Sciatic nerve (tissue), 2 donors: ENCODE measurements at regions not wholly inside any gene's neighbourhood (a gene's known extent, or its start where the extent isn't known, plus 50 kb on each side); places are given as distances from the start of the nearest gene placed in this dataset.
"Not testable (repeated sequence)": the region's sequence is repeated elsewhere in the genome, so short reads cannot be mapped to it uniquely, and the experiment has no call there.

ENCODE experiments used
- ATAC-seq: fragments of 200-7000 bp; cut with Tn5 transposase; one replicate; pipeline ENCODE4 v1.9.1; 2020; ENCODE audit warnings: mild to moderate bottlenecking, moderate library complexity
- DNase-seq: peaks from one replicate; pipeline ENCODE4 v3.0.0-alpha.2; 2020; ENCODE audit warnings: low spot score
- intact Hi-C: fragments of 100-400 bp; cut with DNase I; formaldehyde crosslinking; loops from one replicate; pipeline ENCODE4 v1.14.2; 2022
- donor health status: DM: no; HTN: no; CAD: no.
- donor health status: DM: no; HTN: no; CAD: no.

GRCh38 chr18:35817604-35818352, 154.7 kb upstream of the RMP24 start:
- DNase-seq (no peak), ATAC-seq (no peak)
- intact Hi-C loops, result no loop called here

GRCh38 chr18:35818353-35818667, 154.2 kb upstream of the RMP24 start:
- ATAC-seq (no peak), DNase-seq (no peak)
- intact Hi-C loops, result no loop called here

DNA sequence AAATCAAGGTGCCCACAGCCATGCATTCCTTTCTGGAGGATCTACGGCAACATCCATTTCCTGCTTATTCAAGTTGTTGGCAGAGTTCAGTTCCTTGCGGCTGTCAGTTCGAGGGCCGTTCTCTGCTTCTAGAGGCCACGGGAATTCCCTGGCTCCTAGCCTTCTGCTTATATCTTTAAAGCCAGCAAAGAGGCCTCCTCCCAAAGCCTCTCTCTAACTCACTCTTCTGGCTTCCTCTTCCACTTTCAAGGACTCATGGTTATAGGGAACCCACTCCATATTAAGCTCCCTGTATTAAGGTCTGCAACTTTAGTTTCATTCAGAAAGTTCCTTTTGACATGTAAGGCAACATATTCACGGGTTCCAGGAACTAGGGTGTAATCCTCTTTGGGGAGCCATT, 150.1 kb upstream of the RMP24 start:
- ATAC-seq (no peak), DNase-seq (no peak)
- intact Hi-C loops, result no loop called here

GRCh38 chr18:35826477-35826876, 146.0 kb upstream of the RMP24 start:
- ATAC-seq, result no peak
- intact Hi-C loops, result no loop called here

GRCh38 chr18:35827275-35827902, 145.1 kb upstream of the RMP24 start:
- DNase-seq, result no peak

More at GRCh38 chr18:35826477-35826876, 146.0 kb upstream of the RMP24 start:
- DNase-seq, result no peak

GRCh38 chr18:35827903-35828275, 144.6 kb upstream of the RMP24 start:
- no peak for DNase-seq
- intact Hi-C loops, result no loop called here
- no peak for ATAC-seq

More at GRCh38 chr18:35827275-35827902, 145.1 kb upstream of the RMP24 start:
- intact Hi-C loops, result no loop called here
- ATAC-seq, result no peak

GRCh38 chr18:35828591-35828990, 143.9 kb upstream of the RMP24 start:
- ATAC-seq (no peak), DNase-seq (no peak)
- intact Hi-C loops, result no loop called here

DNA sequence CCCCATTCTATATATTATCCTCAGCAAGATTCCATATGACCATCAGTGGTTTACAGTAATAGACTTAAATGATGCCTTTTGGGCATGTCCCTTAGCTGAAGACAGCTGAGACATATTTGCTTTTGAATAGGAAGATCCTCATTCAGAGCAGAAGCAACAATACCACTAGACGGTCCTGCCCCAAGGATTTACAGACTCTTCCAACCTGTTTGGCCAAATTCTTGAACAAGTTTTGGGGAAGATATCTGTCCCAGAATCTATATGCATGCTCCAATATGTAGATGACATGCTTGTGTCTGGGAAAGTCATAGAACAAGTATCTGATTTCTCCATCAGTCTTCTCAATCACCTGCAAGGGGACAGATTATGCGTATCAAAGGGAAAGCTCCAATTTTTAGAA, 137.1 kb upstream of the RMP24 start:
- no peak for ATAC-seq

GRCh38 chr18:35835833-35836232, 136.6 kb upstream of the RMP24 start:
- DNase-seq, result no peak
- ATAC-seq, result no peak
- intact Hi-C loops, result no loop called here

More for the DNA sequence above, 137.1 kb upstream of the RMP24 start:
- intact Hi-C loops, result no loop called here
- DNase-seq, result no peak

DNA sequence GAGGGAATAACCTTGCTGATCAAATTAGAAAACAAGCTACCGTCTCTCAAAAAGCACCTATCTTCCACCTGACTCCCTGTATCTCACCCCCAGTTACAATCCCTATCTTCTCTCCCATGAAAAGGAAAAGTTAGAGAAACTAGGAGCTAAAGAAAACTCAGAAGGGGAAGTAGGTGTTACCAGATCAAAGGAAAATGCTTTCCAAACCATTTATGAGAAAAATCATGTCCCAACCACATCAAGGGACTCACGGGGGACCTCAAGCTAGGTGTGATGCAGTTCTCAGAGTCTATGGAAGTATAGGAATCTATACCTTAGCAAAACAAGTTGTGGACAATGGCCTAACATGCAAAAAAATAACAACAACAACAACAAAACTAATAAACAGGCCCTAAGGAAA, 135.5 kb upstream of the RMP24 start:
- DNase-seq (no peak), ATAC-seq (no peak)
- intact Hi-C loops, result no loop called here

- intact Hi-C loops, result no loop called here
- no peak for DNase-seq
- ATAC-seq, result no peak
Observed at GRCh38 chr18:35837922-35838496, 134.5 kb upstream of the RMP24 start.

DNA sequence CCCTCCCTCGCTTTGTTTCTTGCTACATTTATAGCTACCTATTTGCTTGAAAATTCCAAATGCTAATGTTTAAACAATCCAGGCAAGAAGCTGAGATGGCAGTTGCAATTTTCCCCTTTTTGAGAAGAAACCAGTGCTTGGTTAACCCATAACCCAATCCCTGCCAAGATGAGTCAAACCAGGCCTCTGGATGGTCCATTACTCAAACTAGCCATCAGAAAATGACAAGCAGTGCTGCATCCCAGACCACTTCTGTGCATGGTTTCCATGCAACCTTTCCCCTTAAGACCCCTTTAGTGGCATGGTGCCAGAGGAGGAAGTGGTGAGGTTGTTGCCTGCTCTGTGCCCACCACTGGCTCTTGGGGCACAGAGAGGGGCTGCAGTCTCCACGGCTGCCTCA, 131.2 kb upstream of the RMP24 start:
- intact Hi-C loops, result no loop called here
- no peak for ATAC-seq
- no peak for DNase-seq

DNA sequence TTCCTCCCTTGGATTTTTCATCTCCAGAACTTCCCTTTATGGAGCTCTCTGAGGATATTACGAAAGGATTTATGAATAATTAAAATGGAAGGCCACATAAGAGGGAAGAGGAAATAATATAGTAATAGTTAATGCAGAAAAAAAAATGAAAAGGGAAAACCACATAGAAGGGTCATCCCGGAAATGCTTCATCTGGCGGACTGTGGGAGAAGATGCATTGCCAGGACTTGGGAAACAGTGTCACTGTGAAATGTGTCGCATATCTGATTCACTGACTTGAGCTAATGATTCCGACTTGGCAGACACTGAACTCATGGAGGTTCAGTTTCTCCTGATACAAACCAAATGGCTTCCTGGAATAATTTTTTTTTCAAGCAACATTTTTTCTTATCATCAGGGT, 129.9 kb upstream of the RMP24 start:
- ATAC-seq, result no peak
- DNase-seq, result no peak
- intact Hi-C loops, result no loop called here

DNA sequence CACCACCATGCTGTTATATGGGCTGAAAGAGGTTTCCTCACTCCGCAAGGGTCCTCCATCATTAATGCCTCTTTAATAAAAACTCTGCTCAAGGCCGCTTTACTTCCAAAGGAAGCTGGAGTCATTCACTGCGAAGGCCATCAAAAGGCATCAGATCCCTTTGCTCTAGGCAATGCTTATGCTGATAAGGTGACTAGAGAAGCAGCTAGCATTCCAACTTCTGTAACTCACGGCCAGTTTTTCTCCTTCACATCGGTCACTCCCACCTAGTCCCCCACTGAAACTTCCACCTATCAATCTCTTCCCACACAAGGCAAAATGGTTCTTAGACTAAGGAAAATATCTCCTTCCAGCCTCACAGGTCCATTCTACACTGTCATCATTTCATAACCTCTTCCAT, 124.2 kb upstream of the RMP24 start:
- ATAC-seq, DNase-seq, intact Hi-C loops: not testable (repeated sequence)

DNA sequence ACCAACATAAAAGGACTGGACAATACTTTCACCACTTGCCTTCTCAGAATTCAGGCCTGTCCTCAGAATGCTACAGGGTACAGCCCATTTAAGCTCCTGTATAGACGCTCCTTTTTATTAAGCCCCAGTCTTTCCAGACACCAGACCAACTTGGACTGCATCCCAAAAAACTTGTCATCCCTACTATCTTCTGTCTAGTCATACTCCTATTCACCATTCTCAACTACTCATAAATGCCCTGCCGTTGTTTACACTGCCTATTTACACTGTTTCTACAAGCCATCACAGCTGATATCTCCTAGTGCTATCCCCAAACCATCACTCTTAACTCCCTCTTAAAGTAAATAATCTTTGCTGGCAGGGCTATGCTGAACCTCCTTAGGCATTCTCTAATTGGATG, 123.2 kb upstream of the RMP24 start:
- ATAC-seq, intact Hi-C loops, DNase-seq: not testable (repeated sequence)

DNA sequence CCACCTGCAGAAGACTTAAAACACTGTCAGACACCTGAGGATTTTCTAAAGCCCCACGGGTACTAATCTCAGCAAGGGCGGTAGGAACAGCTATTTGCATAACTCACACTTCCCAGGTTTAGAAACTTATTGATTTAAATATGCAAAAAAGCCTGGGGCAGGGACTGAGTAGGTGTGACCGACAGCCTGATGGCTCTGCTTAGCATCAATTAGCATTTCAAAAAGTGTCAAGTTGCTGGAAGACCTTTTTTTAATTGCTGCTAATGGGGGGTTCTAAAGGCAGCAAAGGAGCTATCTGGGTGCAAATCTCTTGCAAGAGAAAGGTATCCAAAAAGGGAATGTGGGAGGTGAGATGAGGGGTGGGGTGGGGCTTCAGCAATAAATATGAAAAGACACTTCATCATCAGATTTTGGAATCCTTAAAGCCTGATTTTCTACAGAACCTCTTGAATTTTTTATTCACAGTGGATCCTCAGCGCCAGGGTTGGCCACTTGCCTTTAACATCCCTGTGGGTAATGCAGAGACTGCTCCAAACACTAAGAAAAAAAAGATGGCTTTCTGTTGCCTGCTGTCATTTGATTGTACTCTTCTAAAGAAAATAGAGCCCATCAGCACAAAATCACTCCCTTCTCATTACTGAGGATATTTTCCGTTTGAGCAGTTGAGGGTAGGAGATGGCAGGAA, 121.1 kb upstream of the RMP24 start:
- no peak for ATAC-seq
- DNase-seq, result no peak
- intact Hi-C loops, result no loop called here

GRCh38 chr18:35852786-35853185, 119.7 kb upstream of the RMP24 start:
- DNase-seq (no peak), ATAC-seq (no peak)
- intact Hi-C loops, result no loop called here

DNA sequence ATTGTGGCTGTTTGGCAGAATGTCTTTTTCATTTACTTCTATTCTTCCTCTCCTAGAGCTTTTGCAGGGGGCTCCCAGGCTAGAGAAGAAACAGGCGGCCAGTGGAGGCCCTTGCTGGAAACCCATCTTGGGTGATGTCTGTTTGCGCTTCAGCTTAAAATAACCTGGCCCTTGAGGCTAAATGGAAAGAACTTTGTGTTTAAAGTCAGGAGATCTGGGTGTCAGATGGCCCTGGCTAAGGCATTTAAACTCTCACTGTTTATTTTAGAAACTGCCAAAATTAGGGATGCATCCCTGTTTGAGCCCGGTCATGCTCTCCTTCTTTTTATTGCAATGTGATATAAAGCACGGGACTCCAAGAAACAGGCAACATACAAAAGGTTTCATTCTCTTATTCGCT, 118.4 kb upstream of the RMP24 start:
- intact Hi-C loops, result no loop called here
- no peak for DNase-seq
- ATAC-seq, result no peak

DNA sequence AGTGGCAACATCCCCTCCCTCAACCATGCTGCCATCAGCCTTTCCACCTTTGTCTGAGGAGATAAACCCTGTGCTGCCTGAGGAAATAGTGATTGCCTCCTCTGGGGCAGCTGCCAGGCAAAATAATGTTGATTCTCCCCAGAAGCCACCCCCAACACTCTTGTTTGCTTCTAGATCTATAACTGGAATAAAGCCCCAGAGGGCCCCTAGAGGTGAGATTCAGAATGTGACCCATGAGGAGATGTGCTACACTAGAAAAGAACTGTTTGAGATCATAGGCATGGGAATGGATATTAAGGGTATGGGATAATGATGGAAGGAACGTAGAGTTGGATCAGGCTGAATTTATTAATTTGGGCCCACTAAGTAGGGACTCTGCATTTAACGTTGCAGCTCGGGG, 116.3 kb upstream of the RMP24 start:
- ATAC-seq, result no peak
- no peak for DNase-seq
- intact Hi-C loops, result no loop called here

GRCh38 chr18:35856721-35857120, 115.8 kb upstream of the RMP24 start:
- intact Hi-C loops, ATAC-seq, DNase-seq: not testable (repeated sequence)
